IMR-90 (cell line): ENCODE measurements at regions not wholly inside any gene's neighbourhood (a gene's known extent, or its start where the extent isn't known, plus 50 kb on each side); places are given as distances from the start of the nearest gene placed in this dataset.
"Not testable (repeated sequence)": the region's sequence is repeated elsewhere in the genome, so short reads cannot be mapped to it uniquely, and the experiment has no call there.

Source experiments
- ATAC-seq: fragments of 200-7000 bp; cut with Tn5 transposase; 2 replicates; pipeline ENCODE4 v1.9.1; 2020; ENCODE audit warnings: low read depth, mild to moderate bottlenecking, moderate library complexity
- BruUV-seq: library from RNA; stranded (reverse); fragments of 400-500 nt; replicated peaks from 2 replicates; lab custom pipeline; 2021; lab: Mats Ljungman, UMichigan
- CTCF ChIA-PET: fragments of 300-600 bp; formaldehyde crosslinking; extraction: SDS; loops from one replicate; lab custom pipeline; 2021; ENCODE audit warnings: antibody characterized with exemption; lab: Yijun Ruan, JAX
- POLR2A ChIA-PET: fragments of 300-600 bp; sonication (Branson Sonifier 250); formaldehyde crosslinking; loops from one replicate; lab custom pipeline; 2022; ENCODE audit warnings: antibody characterized with exemption; ENCODE audit not compliant: unreplicated experiment; lab: Charles Lee
- DNase-seq: peaks from one replicate; pipeline ENCODE4 v3.0.0; 2013
- H2AFZ ChIP-seq: replicated peaks from 2 replicates; pipeline ENCODE3; 2013; ENCODE audit warnings: low read length, mild to moderate bottlenecking; ENCODE audit not compliant: poor library complexity
- H2AK5ac ChIP-seq: 2 replicates; pipeline ENCODE4 v1.6.1; 2013; ENCODE audit warnings: low read depth, low read length, inconsistent platforms
- H2AK9ac ChIP-seq: replicated peaks from 2 replicates; pipeline ENCODE3; 2013; ENCODE audit warnings: mild to moderate bottlenecking, low read depth, low read length, moderate library complexity; ENCODE audit not compliant: poor library complexity
- H2BK120ac ChIP-seq: 2 replicates; pipeline ENCODE4 v1.6.1; 2013; ENCODE audit warnings: low read depth, low read length, inconsistent platforms
- H2BK15ac ChIP-seq: 3 replicates; pipeline ENCODE4 v1.6.1; 2013; ENCODE audit warnings: low read depth, low read length, inconsistent platforms
- H2BK20ac ChIP-seq: 2 replicates; pipeline ENCODE4 v1.6.1; 2013; ENCODE audit warnings: low read depth, mild to moderate bottlenecking, inconsistent platforms, low read length, moderate library complexity
- H2BK5ac ChIP-seq: 2 replicates; pipeline ENCODE4 v1.6.1; 2013; ENCODE audit warnings: mild to moderate bottlenecking, low read depth, low read length, inconsistent platforms; ENCODE audit not compliant: poor library complexity, severe bottlenecking
- H3K14ac ChIP-seq: replicated peaks from 2 replicates; pipeline ENCODE4 v1.6.1; 2013; ENCODE audit warnings: low read depth, low read length, inconsistent platforms
- H3K18ac ChIP-seq: 2 replicates; pipeline ENCODE4 v1.6.1; 2013; ENCODE audit warnings: low read depth, low read length, control low read depth
- H3K23ac ChIP-seq: 2 replicates; pipeline ENCODE4 v1.6.1; 2013; ENCODE audit warnings: low read depth, low read length, inconsistent platforms
- H3K27ac ChIP-seq: 2 replicates; pipeline ENCODE4 v1.5.1; 2013; ENCODE audit warnings: mild to moderate bottlenecking, control low read depth, low read length; ENCODE audit not compliant: insufficient read depth
- H3K27me3 ChIP-seq: 2 replicates; pipeline ENCODE4 v1.6.1; 2013; ENCODE audit warnings: low read length; ENCODE audit not compliant: control insufficient read depth, insufficient read depth
- H3K36me3 ChIP-seq: 2 replicates; pipeline ENCODE4 v1.6.1; 2013; ENCODE audit warnings: low read length, mixed read lengths; ENCODE audit not compliant: control insufficient read depth, insufficient read depth
- H3K4ac ChIP-seq: 2 replicates; pipeline ENCODE4 v1.6.1; 2013; ENCODE audit warnings: low read depth, low read length, inconsistent platforms
- H3K4me1 ChIP-seq: 2 replicates; pipeline ENCODE4 v1.6.1; 2013; ENCODE audit warnings: low read length, mixed read lengths; ENCODE audit not compliant: control insufficient read depth, insufficient read depth
- H3K4me2 ChIP-seq: 2 replicates; pipeline ENCODE4 v1.6.1; 2013; ENCODE audit warnings: low read depth, mild to moderate bottlenecking, control low read depth, low read length, moderate library complexity
- H3K4me3 ChIP-seq: 2 replicates; pipeline ENCODE4 v1.5.1; 2013; ENCODE audit warnings: low read depth, mild to moderate bottlenecking, control low read depth, low read length, moderate library complexity; ENCODE audit not compliant: insufficient read depth
- H3K56ac ChIP-seq: 2 replicates; pipeline ENCODE4 v1.6.1; 2013; ENCODE audit warnings: low read length, inconsistent platforms; ENCODE audit not compliant: insufficient read depth; ENCODE audit errors: extremely low read depth
- H3K79me1 ChIP-seq, 2 experiments: 2 replicates each; pipeline ENCODE4 v1.6.1; 2013; ENCODE audit warnings: low read length in 2 of 2, inconsistent platforms in 1 of 2, low read depth in 1 of 2
- H3K9ac ChIP-seq: 2 replicates; pipeline ENCODE4 v1.6.1; 2013; ENCODE audit warnings: low read depth, low read length, control low read depth
- H3K9me1 ChIP-seq: 2 replicates; pipeline ENCODE4 v1.6.1; 2013; ENCODE audit warnings: low read length, inconsistent platforms; ENCODE audit not compliant: insufficient read depth
- H3K9me3 ChIP-seq: 2 replicates; pipeline ENCODE4 v1.6.1; 2013; ENCODE audit warnings: low read length; ENCODE audit not compliant: control insufficient read depth, insufficient read depth
- H4K20me1 ChIP-seq: 2 replicates; pipeline ENCODE4 v1.6.1; 2013; ENCODE audit warnings: low read length, inconsistent platforms; ENCODE audit not compliant: insufficient read depth
- H4K5ac ChIP-seq: 2 replicates; pipeline ENCODE4 v1.6.1; 2013; ENCODE audit warnings: mild to moderate bottlenecking, low read depth, low read length, control low read depth
- H4K8ac ChIP-seq, 2 experiments: 2 replicates each; pipeline ENCODE4 v1.6.1; 2013; ENCODE audit warnings: low read depth in 2 of 2, low read length in 2 of 2, control low read depth in 1 of 2, inconsistent platforms in 1 of 2
- H4K91ac ChIP-seq: 2 replicates; pipeline ENCODE4 v1.6.1; 2013; ENCODE audit warnings: low read depth, low read length, inconsistent platforms; ENCODE audit not compliant: insufficient read depth
- WGBS, 2 experiments: methylation state at CpG; one replicate each; pipeline versions ENCODE4 v1.1.5 to v1.1.7; 2013; ENCODE audit warnings: missing lambda C conversion rate in 2 of 2; ENCODE audit not compliant: insufficient read length in 1 of 2; ENCODE audit errors: extremely low coverage in 2 of 2; 5-methylcytosine and 5-hydroxymethylcytosine counted together
- dilution Hi-C: fragments of 300-500 bp; cut with HindIII; formaldehyde crosslinking; loops from one replicate; pipeline ENCODE4 v1.14.3; 2018; ENCODE audit warnings: low sequenced_read_pairs; ENCODE audit not compliant: unreplicated experiment
- in situ Hi-C: fragments of 300-500 bp; cut with MboI; formaldehyde crosslinking; loops from 3 replicates; pipeline ENCODE4 v1.14.3; 2019; ENCODE audit warnings: low sequenced_read_pairs, inconsistent platforms, mixed read lengths
- intact Hi-C: fragments of 100-400 bp; cut with micrococcal nuclease; formaldehyde crosslinking; loops from 2 replicates; pipeline ENCODE4 v1.10.0; 2022

DNA sequence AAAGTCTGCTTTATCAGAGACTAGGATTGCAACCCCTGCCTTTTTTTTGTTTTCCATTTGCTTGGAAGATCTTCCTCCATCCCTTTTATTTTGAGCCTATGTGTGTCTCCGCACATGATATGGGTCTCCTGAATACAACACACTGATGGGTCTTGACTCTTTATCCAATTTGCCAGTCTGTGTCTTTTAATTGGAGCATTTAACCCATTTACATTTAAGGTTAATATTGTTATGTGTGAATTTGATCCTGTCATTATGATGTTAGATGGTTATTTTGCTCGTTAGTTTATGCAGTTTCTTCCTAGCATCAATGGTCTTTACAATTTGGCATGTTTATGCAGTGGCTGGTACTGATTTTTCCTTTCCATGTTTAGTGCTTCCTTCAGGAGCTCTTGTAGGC lies 84.0 kb upstream of the B3GAT1 start:
- H3K23ac ChIP-seq, H2AFZ ChIP-seq, H4K5ac ChIP-seq, intact Hi-C loops, BruUV-seq, in situ Hi-C loops, H3K27ac ChIP-seq, H3K27me3 ChIP-seq, H3K14ac ChIP-seq, H3K4me3 ChIP-seq, H4K91ac ChIP-seq, DNase-seq, H3K56ac ChIP-seq, H2AK9ac ChIP-seq, H2BK5ac ChIP-seq, H2BK15ac ChIP-seq, CTCF ChIA-PET, H3K9me1 ChIP-seq, H3K9ac ChIP-seq, ATAC-seq, H3K18ac ChIP-seq, H3K4me2 ChIP-seq, POLR2A ChIA-PET, dilution Hi-C loops, H2BK120ac ChIP-seq, H3K4ac ChIP-seq, H2BK20ac ChIP-seq, H3K4me1 ChIP-seq, H2AK5ac ChIP-seq, H3K36me3 ChIP-seq, H4K20me1 ChIP-seq, H4K8ac ChIP-seq, H3K79me1 ChIP-seq: not testable (repeated sequence)
- no CpG with 5 or more reads among the region's 2 CpGs for WGBS, 2 experiments
- H3K9me3 ChIP-seq: peaks cover 32% of the 10 kb centered on the region

DNA sequence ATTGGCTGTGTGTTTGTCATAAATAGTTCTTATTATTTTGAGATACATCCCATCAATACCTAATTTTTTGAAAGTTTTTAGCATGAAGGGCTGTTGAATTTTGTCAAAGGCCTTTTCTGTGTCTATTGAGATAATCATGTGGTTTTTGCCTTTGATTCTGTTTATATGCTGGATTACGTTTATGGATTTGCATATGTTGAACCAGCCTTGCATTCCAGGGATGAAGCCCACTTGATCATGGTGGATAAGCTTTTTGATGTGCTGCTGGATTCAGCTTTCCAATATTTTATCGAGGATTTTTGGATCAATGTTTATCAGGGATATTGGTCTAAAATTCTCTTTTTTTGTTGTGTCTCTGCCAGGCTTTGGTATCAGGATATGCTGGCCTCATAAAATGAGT lies 82.4 kb upstream of the B3GAT1 start:
- H2AK5ac ChIP-seq, H2AK9ac ChIP-seq, H4K5ac ChIP-seq, H3K4me2 ChIP-seq, H2BK20ac ChIP-seq, CTCF ChIA-PET, H3K14ac ChIP-seq, H3K9ac ChIP-seq, H3K23ac ChIP-seq, dilution Hi-C loops, POLR2A ChIA-PET, H4K91ac ChIP-seq, H3K36me3 ChIP-seq, ATAC-seq, DNase-seq, in situ Hi-C loops, H3K27ac ChIP-seq, intact Hi-C loops, H3K9me1 ChIP-seq, H2AFZ ChIP-seq, H3K4me3 ChIP-seq, H2BK5ac ChIP-seq, H4K8ac ChIP-seq, H3K4ac ChIP-seq, H3K27me3 ChIP-seq, BruUV-seq, H2BK15ac ChIP-seq, H3K79me1 ChIP-seq, H2BK120ac ChIP-seq, H4K20me1 ChIP-seq, H3K56ac ChIP-seq, H3K18ac ChIP-seq, H3K4me1 ChIP-seq: not testable (repeated sequence)
- peaks cover 25% of the 10 kb centered on the region for H3K9me3 ChIP-seq
- no CpG with 5 or more reads among the region's 2 CpGs for WGBS, 2 experiments
